IPS-NIHi7 (cell line): ENCODE measurements at regions not wholly inside any gene's neighbourhood (a gene's known extent, or its start where the extent isn't known, plus 50 kb on each side); places are given as distances from the start of the nearest gene placed in this dataset.

Source experiments
- DNase-seq: peaks from one replicate; pipeline ENCODE4 v3.0.0; 2012; ENCODE audit warnings: mixed read lengths; ENCODE audit errors: extremely low spot score

DNA sequence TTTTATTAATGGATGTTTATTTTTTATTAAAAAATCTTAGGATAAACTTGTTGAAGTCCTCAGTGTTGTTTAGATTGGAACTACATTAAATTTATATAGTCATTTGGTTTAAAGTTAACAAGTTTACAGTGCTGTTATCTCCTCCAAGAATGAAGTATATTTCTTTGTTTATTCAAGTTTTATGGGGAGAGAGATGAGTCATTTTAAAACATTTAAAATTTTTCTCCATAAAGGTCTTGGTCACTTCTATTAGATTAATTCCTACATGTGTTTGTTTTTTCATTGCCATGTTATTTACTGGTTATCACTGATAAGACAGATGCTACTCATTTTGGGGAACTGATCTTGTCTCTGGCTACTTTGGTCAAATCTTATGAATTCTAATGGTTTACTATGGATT lies 429.6 kb downstream of the METTL15 start:
- no peak for DNase-seq

DNA sequence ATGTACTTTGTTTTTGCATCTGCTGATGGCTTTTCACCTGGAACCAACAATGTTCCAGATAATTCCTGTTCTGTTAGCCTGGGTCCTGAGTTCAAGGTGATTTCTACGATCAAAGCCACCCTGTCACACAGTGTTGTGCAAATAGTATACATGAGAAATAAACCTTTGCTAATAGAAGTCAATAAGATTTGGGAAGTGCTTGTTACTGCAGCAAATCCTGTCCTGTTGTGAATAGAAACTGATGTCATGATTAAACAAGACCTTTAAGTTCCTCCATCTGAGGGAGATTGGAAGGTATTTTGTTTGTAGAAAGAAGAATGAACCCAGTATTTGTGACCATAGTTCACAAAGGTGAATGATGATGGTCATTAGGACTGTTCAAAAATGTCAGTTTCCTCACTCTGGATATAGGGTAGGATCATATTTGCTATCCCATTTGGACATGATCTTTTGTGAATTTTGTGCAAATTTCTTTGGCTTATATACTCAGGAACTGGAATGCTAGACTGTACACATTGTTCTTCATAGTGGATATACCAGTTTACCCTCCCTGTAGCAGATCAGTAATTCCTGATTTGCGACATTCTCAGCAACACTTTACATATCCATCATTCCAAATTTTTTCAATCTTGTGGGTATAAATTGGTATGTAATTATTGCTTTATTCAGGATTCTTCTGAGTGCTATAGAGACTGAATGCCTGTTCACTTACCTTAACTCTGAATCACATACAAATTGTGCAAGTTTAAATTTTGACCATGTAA lies 428.5 kb downstream of the METTL15 start:
- no peak for DNase-seq

DNA sequence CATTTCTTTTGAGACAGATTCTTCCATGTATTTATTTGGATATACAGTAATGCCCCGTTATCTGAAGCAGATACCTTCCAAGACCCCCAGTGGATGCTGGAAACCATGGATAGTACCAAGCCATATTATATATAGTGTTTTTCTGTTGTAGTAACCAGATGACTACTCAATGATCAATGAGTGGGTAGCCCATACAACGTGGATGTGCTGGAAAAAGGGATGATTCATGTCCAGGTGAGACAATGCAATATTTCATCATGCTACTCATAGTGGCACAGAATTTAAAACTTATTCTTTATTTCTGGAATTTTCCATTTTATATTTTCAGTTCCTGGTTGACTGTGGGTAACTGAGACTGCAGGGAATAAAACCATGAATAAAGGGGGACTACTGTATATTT lies 427.5 kb downstream of the METTL15 start:
- DNase-seq = no peak

DNA sequence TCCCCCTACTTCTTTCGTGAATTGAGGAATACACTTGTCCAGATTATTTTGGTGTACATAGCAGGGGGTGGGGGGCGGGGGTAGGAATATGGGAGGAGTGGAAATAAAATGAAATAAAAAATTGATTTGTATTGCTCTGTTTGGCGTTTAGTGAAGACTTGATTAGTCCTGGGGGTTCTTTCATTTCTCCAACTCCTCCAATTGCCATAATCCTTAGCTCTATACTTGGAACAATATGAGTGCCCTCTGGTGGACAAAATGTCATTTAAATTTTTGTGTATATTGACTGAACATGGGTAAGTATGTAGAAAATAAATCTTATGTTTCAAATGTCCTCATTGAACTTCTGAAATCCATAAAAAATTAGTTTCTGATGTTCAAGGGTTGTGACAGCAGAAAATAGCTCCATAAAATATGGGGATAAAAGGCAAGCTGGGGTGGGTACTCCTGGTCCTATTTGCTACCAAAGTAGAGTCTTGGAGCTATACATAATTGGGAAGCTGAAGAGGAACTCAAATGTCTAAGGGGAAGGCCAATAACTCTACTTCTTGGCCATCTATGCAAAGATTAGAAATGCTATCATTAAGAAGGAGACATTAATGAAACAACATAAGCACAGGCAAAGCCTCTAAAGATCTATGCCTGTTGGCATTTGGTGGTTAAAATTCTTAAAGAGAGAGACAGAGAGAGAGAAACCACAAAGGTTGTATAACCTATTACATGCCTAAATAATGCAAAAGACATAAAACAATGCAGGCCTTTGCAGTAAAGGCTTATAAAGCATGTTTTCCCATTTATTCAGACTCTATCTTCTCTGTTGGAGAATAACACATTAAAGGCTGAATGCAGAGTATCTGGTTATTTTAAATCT lies 421.6 kb downstream of the METTL15 start:
- peak; percentile 24 for DNase-seq

DNA sequence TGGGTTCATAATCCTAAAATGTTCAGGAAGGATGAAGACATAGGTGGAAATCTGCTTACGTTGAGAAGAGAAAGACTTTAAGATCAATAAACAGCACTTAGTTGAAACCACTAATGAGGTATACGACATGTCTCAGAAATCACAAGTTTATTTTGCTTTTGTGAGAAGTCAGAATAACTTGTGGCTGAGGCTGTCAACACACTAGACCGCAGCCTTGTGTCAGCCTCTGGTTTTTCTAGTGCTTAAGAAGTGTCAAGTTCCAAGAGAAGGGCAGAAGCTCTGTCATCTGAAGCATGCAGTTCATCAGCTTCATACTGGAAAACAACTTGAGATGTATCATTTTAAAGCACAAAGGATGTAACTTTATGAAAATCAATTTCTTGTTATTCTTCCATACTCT lies 420.9 kb downstream of the METTL15 start:
- no peak for DNase-seq

DNA sequence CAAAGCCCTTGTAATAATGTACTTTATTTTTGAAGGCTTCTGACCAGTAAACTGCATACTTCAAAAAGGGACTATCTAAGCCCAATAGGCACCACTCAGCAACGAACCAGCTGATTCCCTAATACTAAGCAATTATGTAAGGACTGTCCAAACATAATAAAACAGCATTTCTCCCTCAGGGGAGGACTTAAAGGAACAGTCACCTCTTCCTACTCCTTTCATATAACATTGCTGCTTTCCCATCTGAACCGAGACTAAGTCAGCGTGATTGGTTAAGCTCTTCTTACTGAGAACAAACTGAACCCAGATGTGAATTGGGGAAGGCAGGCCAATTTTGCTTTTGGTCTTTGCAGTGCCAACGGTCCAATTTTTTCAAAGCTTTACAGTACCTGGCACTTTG lies 420.0 kb downstream of the METTL15 start:
- DNase-seq = no peak

DNA sequence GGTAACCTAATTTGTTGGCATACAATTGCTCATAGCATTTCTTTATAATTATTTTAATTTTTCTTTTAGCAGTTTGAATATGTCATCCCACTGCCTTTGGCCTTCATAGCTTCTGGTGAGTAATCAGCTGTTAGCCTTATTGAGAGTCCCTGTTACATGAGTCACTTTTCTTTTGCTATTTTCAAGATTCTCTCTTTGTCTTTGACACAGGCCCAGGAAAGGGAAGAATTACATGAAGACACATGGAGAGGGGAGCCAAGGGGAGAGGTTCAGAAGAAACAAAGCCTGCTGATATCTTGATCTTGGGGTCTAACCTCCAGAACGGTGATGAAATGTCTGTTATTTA lies 418.2 kb downstream of the METTL15 start:
- no peak for DNase-seq

DNA sequence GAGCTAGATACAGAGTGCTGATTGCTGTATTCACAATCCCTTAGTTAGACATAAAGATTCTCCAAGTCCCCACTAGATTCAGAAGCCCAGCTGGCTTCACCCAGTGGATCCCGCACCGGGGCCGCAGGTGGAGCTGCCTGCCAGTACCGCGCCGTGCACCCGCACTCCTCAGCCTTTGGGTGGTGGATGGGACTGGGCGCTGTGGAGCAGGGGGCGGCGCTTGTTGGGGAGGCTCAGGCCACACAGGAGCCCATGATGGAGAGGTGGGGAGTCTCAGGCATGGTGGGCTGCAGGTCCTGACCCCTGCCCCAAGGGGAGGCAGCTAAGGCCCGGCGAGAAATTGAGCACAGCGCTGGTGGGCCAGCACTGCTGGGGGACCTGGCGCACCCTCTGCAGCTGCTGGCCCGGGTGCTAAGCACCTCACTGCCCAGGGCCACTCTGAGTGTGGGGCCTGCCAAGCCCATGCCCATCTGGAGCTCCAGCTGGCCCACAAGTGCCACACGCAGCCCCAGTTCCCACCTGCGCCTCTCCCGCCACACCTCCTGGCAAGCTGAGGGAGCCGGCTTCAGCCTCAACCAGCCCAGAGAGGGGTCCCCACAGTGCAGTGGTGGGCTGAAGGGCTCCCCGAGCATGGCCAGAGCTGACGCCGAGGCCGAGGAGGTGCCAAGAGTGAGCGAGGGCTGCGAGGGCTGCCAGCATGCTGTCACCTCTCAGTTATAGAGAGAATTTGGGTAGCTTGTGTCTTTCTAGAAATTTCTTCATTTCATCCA lies 417.6 kb downstream of the METTL15 start:
- DNase-seq = no peak

DNA sequence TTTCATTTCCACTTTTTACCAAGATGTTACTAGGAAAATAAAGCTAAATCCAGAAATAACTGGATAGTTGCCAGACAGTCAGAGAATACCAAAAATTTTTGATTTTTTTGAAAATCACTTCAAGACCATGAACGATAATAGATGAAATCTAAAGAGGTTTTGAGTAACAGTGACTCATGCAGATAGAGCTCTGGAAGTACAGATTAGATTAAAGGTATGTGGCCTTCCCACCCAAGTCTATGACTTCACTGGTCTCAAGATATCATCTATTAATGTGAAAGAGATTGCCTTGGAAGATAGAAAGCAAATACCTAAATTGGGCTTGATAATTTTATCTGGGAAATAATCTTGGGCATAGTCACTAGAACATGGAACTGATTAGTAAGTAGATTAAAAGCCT lies 415.9 kb downstream of the METTL15 start:
- no peak for DNase-seq

DNA sequence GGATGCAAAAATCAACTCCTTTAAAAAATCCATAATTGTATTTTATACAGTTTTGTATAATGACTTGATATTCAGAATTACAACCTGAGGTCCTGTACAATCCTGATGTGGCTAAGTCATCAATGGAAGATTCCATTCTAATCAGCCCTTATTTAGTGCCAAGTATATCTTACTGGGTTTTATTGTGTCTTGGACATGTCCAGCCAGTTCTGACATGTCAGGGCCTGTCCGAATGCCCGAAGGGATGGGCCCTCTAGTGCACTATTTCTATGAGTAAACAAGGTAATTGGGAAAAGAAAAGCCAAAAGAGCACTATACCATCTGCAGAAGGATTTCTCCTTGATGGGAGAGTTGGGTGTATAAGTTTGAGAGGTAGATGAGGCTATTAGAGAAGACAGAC lies 412.9 kb downstream of the METTL15 start:
- DNase-seq = no peak

DNA sequence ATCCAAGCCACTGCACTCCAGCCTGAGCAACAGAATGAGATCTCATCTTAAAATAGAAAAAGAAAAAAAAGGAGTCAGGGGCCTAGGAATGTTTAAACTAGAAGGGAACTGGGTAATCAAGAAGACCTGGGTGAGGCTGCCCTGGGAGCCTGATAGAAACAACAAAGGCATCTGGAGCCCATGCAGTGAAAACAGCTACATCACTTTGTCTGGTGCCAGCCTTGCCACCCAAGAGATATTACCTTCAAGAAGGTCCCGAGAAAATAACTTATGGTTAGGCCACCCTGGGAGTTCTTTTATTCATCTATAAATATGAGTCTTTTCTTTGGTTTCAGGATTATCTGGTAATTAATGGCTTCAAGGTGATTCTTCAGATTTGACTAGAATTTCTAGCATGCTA lies 412.1 kb downstream of the METTL15 start:
- DNase-seq = no peak

DNA sequence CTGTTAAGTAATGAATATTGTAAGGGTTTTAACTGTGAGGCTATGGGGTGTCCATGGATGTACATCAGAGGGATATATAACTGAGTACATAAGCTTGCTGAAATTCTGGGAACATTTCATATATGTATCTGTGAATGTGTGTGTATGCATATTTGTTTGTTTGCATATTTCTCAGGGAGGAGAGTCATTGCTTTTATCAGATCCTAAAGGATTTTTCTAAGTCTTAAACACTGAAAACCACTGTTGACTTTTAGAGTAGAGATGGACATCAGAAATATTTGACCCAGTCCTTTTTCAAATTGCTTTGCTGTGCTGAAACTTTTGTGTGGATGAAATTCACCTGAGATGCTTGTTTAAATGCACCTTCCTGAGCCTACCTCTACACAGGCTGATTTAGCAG lies 410.6 kb downstream of the METTL15 start:
- no peak for DNase-seq

DNA sequence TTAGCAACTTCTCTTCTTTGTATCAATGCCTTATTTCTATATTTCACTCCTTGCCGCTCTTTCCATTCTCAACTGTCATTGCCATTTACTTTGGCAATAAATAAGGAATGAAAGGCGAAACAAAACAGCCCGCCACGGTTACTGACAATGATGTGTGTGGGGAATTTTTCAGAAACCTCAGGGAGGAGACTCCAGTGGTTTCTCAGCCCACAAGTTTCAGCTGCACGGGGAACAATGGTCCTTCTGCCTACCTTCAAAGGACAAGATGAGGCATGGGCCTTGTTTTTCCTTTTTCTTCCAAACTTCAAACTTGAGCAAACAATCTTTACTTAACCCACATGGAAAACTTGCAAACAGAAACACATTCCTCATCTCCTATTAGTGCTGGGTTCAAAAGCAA lies 409.4 kb downstream of the METTL15 start:
- no peak for DNase-seq

DNA sequence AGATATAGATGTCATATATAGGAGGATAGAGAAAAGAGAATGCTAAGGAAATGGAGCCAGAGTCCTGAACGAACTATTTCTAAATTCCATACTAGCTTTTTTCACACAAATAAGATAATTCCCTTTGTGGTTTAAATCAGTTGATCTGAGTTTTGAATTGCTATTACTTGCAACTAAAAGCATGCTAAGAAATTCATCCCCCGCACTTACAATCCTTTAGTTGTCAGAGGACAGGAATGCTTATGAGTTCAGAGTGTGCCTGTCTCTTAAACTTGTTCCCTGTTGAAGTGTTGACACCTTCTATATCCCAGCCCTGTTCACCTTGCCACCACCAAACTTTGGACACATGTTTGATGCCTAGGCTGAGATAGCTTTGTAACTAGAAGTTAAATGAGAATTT lies 406.2 kb downstream of the METTL15 start:
- no peak for DNase-seq

DNA sequence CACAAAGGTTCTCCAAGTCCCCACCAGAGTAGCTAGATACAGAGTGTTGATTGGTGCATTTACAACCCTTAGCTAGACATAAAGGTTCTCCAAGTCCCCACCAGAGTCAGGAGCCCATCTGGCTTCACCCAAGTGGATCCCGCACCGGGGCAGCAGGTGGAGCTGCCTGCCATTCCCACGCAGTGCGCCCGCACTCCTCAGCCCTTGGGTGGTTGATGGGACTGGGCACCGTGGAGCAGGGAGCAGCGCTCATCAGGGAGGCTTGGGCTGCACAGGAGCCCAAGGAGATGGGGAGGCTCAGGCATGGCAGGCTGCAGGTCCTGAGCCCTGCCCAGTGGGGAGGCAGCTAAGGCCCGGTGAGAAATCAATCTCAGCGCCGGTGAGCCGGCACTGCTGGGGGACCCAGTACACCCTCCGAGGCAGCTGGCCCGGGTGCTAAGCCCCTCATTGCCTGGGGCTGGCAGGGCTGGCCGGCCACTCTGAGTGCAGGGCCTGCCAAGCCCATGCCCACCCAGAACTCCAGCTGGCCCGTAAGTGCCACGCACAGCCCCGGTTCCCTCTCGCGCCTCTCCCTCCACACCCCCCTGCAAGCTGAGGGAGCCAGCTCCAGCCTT lies 404.1 kb downstream of the METTL15 start:
- no peak for DNase-seq

DNA sequence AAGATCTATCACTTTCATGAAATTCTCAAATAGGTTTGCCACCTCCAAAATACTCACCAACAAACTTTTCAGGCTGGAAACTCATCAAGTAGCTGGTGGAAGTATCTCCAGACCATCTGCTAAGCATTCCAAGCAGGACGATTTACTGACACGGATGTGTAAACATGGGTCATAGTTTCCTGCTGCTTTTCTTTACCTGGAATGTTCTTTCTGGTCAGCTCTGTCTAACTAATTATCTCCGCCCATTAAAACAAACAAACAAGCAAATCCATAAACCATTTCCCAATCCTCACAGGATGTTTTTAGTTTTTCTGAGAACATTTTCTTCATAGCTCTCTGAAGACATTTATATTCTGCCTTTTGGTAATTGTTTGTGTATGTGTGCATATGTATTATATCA lies 397.0 kb downstream of the METTL15 start:
- no peak for DNase-seq

DNA sequence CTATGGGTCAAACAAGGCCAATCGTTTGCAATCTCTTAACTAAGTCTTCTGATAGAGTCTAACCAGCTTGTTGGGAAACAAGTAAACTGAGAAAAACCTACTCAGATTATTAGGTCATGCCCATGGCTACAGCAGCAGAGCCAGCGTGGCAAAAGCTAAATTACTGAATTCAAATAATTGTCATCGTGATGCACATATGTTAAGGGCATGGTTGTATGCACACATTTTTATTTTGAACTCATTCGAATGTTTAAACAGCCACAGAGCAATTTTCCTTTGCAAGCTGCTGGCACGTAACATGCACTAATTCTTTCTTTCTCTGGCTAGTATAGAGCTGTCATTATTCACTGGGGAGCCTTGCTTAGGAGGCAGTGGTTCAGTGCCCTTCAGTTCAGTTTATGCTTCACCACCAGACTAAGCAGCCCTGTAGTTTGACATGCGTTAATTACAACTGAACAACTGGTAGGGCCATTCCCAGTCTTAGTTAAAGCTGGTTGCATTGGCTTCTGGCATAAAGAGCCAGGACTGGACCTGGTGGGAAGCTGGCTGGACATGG lies 396.4 kb downstream of the METTL15 start:
- no peak for DNase-seq

DNA sequence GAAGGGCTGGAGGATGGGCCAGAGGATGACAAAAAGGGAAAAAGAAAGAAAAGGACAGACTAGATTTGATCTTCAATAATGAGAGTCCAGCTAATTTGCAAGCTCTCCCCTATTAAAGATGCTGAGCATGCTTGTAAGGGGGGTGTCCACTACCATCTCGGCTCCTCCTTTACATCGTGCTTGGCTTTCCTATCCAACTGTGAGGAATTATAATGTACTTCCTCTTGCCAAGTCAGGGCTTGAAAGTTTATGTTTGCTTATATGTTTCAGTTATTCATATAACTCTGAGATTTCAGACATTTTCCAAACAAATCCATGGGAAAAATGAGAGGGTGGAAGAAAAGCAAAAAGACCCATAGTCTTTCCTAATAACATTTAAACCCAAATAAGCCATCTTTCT lies 387.1 kb downstream of the METTL15 start:
- no peak for DNase-seq

DNA sequence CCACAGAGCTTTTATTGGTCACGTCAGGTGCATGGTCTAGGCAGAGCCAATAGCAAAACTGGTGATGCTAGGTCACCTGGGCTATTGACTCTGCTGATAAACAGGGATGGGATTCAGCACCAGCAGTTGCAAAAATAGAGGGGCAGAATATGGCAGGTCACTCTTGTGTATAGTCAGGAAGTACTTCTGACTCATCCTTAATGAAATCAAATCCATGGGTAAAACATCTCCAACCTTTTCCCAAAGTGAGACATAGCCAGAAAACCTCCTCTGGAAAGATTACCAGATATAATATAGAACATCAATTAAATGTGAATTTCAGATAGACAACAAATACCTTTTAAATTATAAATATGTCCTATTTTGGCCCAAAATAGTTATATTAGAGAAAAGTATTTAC lies 383.2 kb downstream of the METTL15 start:
- no peak for DNase-seq

DNA sequence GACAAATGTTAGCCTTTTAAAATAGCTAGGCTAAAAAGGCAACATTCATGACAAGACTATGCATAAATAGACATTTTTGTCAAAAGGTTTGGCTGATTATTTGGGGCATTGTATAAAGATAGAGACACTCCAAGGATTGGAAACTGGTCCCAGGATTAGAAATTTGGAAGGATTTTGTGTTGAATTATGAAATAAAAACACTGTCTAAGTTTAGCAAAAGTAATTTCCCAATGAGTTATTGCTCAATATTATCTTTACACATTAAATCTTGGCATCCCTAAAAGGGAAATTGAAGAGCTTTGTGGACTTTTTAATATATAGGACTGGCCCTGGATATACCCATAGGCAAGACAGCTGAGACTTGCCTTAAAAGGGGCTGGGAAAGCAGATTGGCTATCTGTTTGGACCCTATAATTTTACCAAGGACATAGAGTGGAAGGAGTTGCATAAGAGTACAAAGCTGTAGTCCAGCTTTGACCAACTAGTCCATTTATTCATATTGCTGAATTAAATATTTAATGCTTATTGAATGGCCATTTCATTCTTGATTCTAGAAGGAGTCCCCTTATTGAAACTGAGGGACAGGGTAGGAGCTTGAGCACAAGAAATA lies 382.7 kb downstream of the METTL15 start:
- DNase-seq = no peak

DNA sequence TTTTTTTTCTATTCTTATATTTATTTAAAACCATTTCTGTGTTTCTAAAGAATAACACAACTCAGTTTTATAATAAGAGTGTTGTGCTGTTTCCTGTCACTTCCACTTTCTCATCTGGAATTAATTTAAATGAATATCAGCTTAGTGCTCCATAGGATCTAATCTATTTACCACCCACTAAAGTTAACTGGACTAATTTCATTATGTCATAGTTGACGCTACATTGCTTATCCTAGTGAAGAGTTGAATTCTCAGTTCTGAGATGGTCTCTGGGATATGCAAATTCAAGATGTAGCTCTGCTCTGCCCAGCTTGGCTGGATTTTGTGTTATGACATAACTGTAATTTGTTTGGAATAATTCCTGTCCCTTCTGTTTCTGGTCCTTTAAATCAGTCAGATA lies 380.1 kb downstream of the METTL15 start:
- no peak for DNase-seq
